ENCODE measurements at regions not wholly inside any gene's neighbourhood (a gene's known extent, or its start where the extent isn't known, plus 50 kb on each side); places are given as distances from the start of the nearest gene placed in this dataset.

DNA sequence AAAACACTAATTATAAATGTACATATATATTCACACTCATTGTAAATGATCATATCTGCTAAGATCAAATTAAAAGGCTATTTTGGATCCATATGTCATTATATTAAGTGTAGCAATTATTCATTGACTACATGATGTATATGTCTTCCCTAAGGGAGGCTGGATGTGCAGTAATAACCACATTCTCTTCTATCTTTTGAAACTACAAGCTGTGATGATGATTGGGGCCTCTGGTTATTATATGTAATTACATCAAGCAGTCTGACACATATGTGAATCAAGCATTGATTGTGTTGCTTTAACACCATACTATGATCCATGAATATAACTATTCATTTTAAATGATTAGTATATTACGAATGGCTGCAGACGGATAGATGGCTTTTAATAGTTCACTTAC, 1973.4 kb downstream of the SUCLG1 start:
- no peaks in the 10 kb centered on the region for H3K36me3 ChIP-seq (ENCODE audit: low read depth)
- H3K4me3 ChIP-seq = no peak overlapping the region
- in situ Hi-C loops (cut with MboI) = no loop called here
- DNase-seq = no peak
- no peaks in the 10 kb centered on the region for H3K27me3 ChIP-seq (replicated peaks; ENCODE audit: insufficient read depth)
- no peak overlapping the region for H3K27ac ChIP-seq
- no peaks in the 10 kb centered on the region for H3K9me2 ChIP-seq (ENCODE audit: insufficient read depth)
- WGBS, 2 experiments (ENCODE audit: low coverage in 1 of 2, low lambda C conversion rate in 2 of 2, missing lambda C conversion rate in 2 of 2) = 43 to 44% methylated on average over 2 of the region's 2 CpGs
- no peaks in the 10 kb centered on the region for H3K79me2 ChIP-seq (ENCODE audit: insufficient read depth)
- no peak overlapping the region for H3K4me2 ChIP-seq (ENCODE audit: unreplicated experiment)
- no peaks in the 10 kb centered on the region for H3K4me1 ChIP-seq (ENCODE audit: insufficient read depth)
- TF ChIP-seq EZH2phosphoT487 (IDR thresholded peaks at IDR 0.05; ENCODE audit: insufficient read depth, low read depth) = no peak
- TF ChIP-seq EZH2 (IDR thresholded peaks at IDR 0.05; ENCODE audit: insufficient read depth, poor library complexity, severe bottlenecking) = no peak
- H3F3A ChIP-seq (ENCODE audit: insufficient read depth) = no peaks in the 10 kb centered on the region
- no peak overlapping the region for H3K9ac ChIP-seq
- H3K9me3 ChIP-seq (ENCODE audit: low read depth) = peaks cover 9% of the 10 kb centered on the region
- no peaks in the 10 kb centered on the region for H4K20me1 ChIP-seq (ENCODE audit: insufficient read depth)
- H2AFZ ChIP-seq = no peak overlapping the region

DNA sequence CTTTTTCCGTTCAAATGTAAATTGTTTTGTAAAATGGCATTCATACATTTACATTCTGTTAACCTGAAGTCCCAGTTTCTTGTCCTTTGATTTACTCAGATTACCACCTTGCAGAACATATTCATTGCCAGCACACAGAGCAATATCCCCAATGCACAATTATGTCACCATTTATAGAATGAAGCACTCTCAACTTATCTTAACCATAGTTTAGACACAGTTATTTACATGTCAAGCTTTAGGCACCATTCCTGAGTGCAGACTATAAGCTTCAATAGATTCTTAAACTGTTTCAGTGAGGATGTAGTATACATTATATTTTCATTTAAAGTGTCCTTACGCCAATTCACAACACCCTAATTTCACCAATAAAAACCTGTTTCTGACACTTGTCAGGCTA, 1977.9 kb downstream of the SUCLG1 start:
- no peaks in the 10 kb centered on the region for H3F3A ChIP-seq (ENCODE audit: insufficient read depth)
- H3K9ac ChIP-seq = no peak overlapping the region
- H3K79me2 ChIP-seq (ENCODE audit: insufficient read depth) = no peaks in the 10 kb centered on the region
- H3K27me3 ChIP-seq (replicated peaks; ENCODE audit: insufficient read depth) = no peaks in the 10 kb centered on the region
- H3K9me3 ChIP-seq (ENCODE audit: low read depth) = peaks cover 6% of the 10 kb centered on the region
- H3K9me2 ChIP-seq (ENCODE audit: insufficient read depth) = no peaks in the 10 kb centered on the region
- no peak for DNase-seq
- no peaks in the 10 kb centered on the region for H3K4me1 ChIP-seq (ENCODE audit: insufficient read depth)
- H4K20me1 ChIP-seq (ENCODE audit: insufficient read depth) = no peaks in the 10 kb centered on the region
- no peak overlapping the region for H2AFZ ChIP-seq
- TF ChIP-seq EZH2 (IDR thresholded peaks at IDR 0.05; ENCODE audit: insufficient read depth, poor library complexity, severe bottlenecking) = no peak
- TF ChIP-seq EZH2phosphoT487 (IDR thresholded peaks at IDR 0.05; ENCODE audit: insufficient read depth, low read depth) = no peak
- no peaks in the 10 kb centered on the region for H3K36me3 ChIP-seq (ENCODE audit: low read depth)
- WGBS, 2 experiments (ENCODE audit: low coverage in 1 of 2, low lambda C conversion rate in 2 of 2, missing lambda C conversion rate in 2 of 2) = 15% methylated on average over 2 of the region's 2 CpGs
- in situ Hi-C loops (cut with MboI) = no loop called here
- no peak overlapping the region for H3K27ac ChIP-seq
- H3K4me2 ChIP-seq (ENCODE audit: unreplicated experiment) = no peak overlapping the region
- no peak overlapping the region for H3K4me3 ChIP-seq

DNA sequence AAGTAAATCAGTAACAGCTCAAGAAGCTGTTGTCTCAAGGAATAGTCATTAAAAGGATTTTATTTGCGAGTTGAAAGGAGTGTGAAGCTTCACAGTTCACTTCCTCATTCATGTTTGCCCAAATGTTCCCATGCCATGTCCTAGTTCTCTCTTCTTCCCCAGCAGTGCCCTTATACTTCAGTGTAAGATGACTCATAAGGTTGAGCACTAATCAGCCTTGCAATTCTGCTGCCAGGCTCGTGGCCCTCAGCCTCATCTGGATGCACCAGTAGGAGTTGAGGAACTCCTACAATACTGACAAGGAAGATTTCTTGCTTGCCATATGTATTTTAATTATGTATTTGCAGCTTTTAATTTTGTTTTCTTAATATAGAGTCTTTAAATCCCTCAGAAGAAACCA, 1980.4 kb downstream of the SUCLG1 start:
- no peak for DNase-seq
- Histone ChIP-seq H3K9me3 (ENCODE audit: low read depth) (peaks cover 6% of the 10 kb centered on the region), H4K20me1 (ENCODE audit: insufficient read depth) (no peaks in the 10 kb centered on the region), H3K79me2 (ENCODE audit: insufficient read depth) (no peaks in the 10 kb centered on the region), H3K27ac (no peak overlapping the region), H3K4me1 (ENCODE audit: insufficient read depth) (no peaks in the 10 kb centered on the region), H3K9ac (no peak overlapping the region), H3K36me3 (ENCODE audit: low read depth) (no peaks in the 10 kb centered on the region), H3K4me3 (no peak overlapping the region), H2AFZ (no peak overlapping the region), H3K4me2 (ENCODE audit: unreplicated experiment) (no peak overlapping the region), H3K9me2 (ENCODE audit: insufficient read depth) (no peaks in the 10 kb centered on the region), H3K27me3 (replicated peaks; ENCODE audit: insufficient read depth) (no peaks in the 10 kb centered on the region), H3F3A (ENCODE audit: insufficient read depth) (no peaks in the 10 kb centered on the region)
- whole genome bisulfite sequencing, 2 experiments (ENCODE audit: low coverage in 1 of 2, low lambda C conversion rate in 2 of 2, missing lambda C conversion rate in 2 of 2) = 2 to 5% methylated on average over 2 of the region's 2 CpGs
- in situ Hi-C loops (cut with MboI) = no loop called here
- TF ChIP-seq EZH2 (IDR thresholded peaks at IDR 0.05; ENCODE audit: insufficient read depth, poor library complexity, severe bottlenecking) (no peak), EZH2phosphoT487 (IDR thresholded peaks at IDR 0.05; ENCODE audit: insufficient read depth, low read depth) (no peak)

DNA sequence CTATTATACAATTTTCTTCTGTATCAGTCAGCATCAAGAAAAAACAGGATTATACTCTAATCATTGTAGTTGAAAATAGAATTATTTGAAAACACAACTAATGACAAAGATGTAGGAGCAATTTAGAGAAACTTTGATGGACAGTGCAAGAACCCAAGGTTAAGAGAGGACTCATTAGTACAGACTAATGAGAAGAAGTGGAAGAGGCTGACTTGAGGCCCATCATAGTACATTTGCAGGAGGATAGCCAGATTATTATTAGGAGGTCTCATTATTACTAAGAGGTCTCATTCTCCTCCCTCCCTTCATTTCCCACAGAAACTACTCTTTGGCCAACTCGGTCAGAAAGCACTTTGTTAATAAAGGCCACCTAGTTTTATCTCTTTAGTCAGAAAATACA, 1983.0 kb downstream of the SUCLG1 start:
- in situ Hi-C loops (cut with MboI) = no loop called here
- DNase-seq = no peak
- Histone ChIP-seq H3K27ac (no peak overlapping the region), H3F3A (ENCODE audit: insufficient read depth) (no peaks in the 10 kb centered on the region), H3K79me2 (ENCODE audit: insufficient read depth) (no peaks in the 10 kb centered on the region), H3K4me3 (no peak overlapping the region), H3K4me1 (ENCODE audit: insufficient read depth) (no peaks in the 10 kb centered on the region), H3K36me3 (ENCODE audit: low read depth) (no peaks in the 10 kb centered on the region), H3K27me3 (replicated peaks; ENCODE audit: insufficient read depth) (no peaks in the 10 kb centered on the region), H3K9me2 (ENCODE audit: insufficient read depth) (no peaks in the 10 kb centered on the region), H4K20me1 (ENCODE audit: insufficient read depth) (no peaks in the 10 kb centered on the region), H3K4me2 (ENCODE audit: unreplicated experiment) (no peak overlapping the region), H2AFZ (no peak overlapping the region), H3K9me3 (ENCODE audit: low read depth) (no peaks in the 10 kb centered on the region), H3K9ac (no peak overlapping the region)
- TF ChIP-seq EZH2 (IDR thresholded peaks at IDR 0.05; ENCODE audit: insufficient read depth, poor library complexity, severe bottlenecking) (no peak), EZH2phosphoT487 (IDR thresholded peaks at IDR 0.05; ENCODE audit: insufficient read depth, low read depth) (no peak)
- 15 to 40% methylated on average over 1 of the region's 1 CpG for WGBS, 2 experiments (ENCODE audit: low coverage in 1 of 2, low lambda C conversion rate in 2 of 2, missing lambda C conversion rate in 2 of 2)

DNA sequence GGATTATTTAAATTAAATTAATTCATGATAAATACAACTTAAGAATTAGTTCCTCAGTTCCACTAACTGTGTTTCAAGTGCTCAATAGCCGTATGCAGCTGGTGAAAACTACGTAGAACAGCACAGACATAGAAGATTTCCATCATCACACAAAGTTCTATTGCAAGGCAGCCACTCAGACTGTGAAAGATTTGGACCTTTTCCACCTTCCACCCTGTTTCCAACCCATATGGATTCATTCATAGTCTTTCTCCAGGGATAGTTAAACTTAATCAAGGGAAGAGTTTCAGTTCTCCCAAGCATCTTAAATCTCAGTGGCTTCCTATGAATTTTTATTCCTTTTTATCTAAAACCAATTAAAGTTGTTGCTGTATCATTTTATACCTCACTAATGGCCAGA, 2030.8 kb downstream of the SUCLG1 start:
- Histone ChIP-seq H3K4me2 (ENCODE audit: unreplicated experiment) (no peak overlapping the region), H3K4me1 (ENCODE audit: insufficient read depth) (no peaks in the 10 kb centered on the region), H3K9ac (no peak overlapping the region), H3K9me3 (ENCODE audit: low read depth) (no peaks in the 10 kb centered on the region), H3K27ac (no peak overlapping the region), H3K4me3 (no peak overlapping the region), H3K79me2 (ENCODE audit: insufficient read depth) (no peaks in the 10 kb centered on the region), H2AFZ (no peak overlapping the region), H4K20me1 (ENCODE audit: insufficient read depth) (no peaks in the 10 kb centered on the region), H3K36me3 (ENCODE audit: low read depth) (no peaks in the 10 kb centered on the region), H3K27me3 (replicated peaks; ENCODE audit: insufficient read depth) (no peaks in the 10 kb centered on the region), H3F3A (ENCODE audit: insufficient read depth) (no peaks in the 10 kb centered on the region), H3K9me2 (ENCODE audit: insufficient read depth) (no peaks in the 10 kb centered on the region)
- no peak for DNase-seq
- 3 to 7% methylated on average over 2 of the region's 2 CpGs for WGBS, 2 experiments (ENCODE audit: low coverage in 1 of 2, low lambda C conversion rate in 2 of 2, missing lambda C conversion rate in 2 of 2)
- TF ChIP-seq EZH2 (IDR thresholded peaks at IDR 0.05; ENCODE audit: insufficient read depth, poor library complexity, severe bottlenecking) (no peak), EZH2phosphoT487 (IDR thresholded peaks at IDR 0.05; ENCODE audit: insufficient read depth, low read depth) (no peak)
- in situ Hi-C loops (cut with MboI) = no loop called here

Measured in GM23248 (cell line).